GM18498 (cell line): ENCODE measurements at regions not wholly inside any gene's neighbourhood (a gene's known extent, or its start where the extent isn't known, plus 50 kb on each side); places are given as distances from the start of the nearest gene placed in this dataset.
A peak's percentile ranks its signal among the peaks of the same experiment; 100 is the strongest.
"Not testable (repeated sequence)": the region's sequence is repeated elsewhere in the genome, so short reads cannot be mapped to it uniquely, and the experiment has no call there.

ENCODE experiments used
- ATAC-seq: cut with Tn5 transposase; IDR thresholded peaks from one replicate; pipeline ENCODE4 v1.9.1; 2021; ENCODE audit warnings: mild to moderate bottlenecking, moderate library complexity; ENCODE audit not compliant: unreplicated experiment

GRCh38 chr7:131152766-131153165 lies 174.9 kb upstream of the MKLN1 start:
- ATAC-seq: no peak

GRCh38 chr7:131154380-131154779 lies 173.3 kb upstream of the MKLN1 start:
- ATAC-seq: no peak

DNA sequence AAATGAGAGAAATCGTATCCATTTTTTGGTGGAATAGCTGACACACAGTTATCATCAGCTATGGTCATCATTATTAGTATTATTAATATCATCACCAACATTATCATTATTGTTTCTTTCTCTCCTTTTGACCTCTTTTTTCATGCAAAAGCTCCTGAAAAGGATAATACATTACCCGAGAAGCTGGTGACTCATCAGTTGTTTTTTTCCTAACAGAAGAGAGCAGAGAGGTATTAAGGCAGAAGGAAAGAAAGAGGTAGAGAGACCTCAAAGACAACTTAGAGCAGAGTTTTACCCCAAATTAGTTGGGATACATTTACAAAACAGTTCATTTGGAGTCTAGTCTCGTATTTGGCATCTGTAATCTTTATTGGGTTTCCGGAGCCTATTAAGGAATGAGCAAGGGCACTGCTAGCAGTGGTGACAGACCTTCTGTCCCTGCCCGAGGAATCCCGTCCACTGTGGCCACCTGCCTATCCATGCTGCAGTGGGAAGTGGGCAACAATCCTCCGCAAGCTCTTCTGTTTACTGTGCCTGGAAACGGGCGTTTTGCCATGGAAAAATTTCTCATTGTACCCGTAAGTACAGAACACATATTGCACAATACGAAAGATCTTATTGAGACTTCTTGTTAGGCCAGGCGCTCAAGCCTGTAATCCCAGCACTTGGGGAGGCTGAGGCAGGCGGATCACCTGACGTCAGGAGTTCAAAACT lies 170.0 kb upstream of the MKLN1 start:
- ATAC-seq: no peak

GRCh38 chr7:131158244-131158636 lies 169.4 kb upstream of the MKLN1 start:
- ATAC-seq: not testable (repeated sequence)

DNA sequence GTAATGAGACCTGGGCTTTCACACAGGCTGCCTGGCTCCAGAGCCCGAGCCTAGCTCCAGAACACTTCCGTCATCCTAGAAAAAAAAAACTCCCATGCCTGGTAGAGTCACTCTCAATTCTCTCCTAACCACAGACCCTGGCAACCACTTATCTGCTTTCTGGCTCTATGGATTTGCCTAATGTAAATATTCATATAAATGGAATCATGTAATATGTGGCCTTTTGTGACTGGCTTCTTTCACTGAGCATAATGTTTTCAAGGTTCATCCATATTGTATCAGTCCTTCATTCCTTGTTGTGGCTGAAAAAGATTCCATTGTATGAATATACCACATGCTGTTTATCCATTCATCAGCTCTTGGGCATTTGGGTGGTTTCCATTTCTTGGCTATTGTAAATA lies 167.7 kb upstream of the MKLN1 start:
- no peak for ATAC-seq

- no peak for ATAC-seq
Observed at GRCh38 chr7:131161103-131161502, 166.6 kb upstream of the MKLN1 start.

DNA sequence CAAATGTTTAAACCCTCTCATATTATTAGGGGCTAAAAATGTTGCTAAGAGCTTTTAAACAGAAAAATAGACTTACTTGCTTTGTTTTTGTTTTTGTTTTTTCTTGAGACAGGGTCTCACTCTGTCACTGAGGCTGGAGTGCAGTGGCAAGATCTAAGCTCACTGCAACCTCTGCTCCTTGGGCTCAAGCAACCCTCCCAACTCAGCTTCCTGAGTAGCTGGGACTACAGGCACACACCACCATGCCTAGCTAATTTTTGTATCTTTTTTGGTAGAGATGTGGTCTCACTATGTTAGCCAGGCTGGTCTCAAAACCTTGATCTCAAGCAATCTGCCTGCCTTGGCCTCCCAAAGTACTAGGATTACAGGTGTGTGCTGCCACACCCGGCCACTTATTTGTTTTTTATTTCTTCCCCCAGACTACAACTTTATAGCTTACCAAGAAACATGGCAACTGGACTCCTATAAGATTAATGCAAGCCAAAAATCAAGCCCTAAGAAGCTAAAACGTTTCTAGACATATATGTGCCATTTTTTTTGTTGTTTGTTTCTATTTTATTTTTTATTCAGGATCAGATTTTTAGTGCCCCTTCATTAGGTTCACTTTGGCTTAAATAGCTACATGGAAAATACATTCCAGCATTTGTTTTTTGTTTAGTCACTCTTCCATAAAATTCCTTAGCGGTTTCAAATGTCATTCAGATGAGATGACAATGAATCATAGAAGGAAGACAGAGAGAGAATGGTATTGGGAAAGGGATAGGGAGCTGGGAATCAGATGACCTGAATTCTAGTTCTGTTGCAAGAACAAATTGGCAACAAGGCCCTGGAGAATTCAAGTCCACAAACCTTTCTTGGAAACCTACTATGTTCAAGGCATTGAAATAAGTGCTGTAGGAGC lies 163.4 kb upstream of the MKLN1 start:
- no peak for ATAC-seq

GRCh38 chr7:131166066-131166465 lies 161.6 kb upstream of the MKLN1 start:
- no peak for ATAC-seq

DNA sequence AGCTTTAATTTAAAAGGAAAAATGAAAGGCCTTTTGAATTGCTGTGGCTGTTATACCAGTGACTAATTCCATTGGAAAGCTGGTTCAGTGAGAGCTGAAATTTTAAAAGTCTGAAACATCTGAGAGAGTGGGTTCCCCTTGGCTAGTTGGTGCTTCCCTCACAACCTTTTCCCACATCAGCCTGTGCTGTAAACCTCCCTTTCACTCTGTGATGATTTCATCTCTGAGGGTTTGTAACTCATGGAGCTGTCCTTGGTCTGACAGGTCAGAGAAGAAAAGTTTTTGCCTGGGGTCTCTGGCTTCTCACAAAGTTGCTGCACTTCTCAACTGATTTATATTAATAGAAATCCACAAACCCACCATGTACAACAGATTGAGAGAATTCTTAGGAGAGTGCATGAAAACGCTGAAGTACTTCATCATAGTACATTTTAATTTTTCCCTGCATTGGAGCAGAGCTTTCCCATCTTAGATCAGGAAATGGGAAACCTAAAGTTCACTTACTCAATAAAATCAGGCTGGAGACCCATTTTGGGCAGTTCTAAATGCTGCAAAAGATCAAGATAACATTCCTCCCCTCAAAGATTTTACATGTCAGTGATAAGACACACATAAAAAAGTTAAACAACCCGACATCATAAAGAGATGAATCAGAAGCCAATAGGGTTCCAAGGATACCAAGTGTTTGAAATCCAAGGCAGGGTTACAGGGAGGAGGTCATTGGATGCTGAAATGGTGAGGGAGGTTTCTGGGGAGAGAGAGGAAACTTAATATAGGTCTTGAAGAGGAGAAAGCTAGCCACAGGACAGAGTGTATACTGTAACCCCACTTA lies 157.0 kb upstream of the MKLN1 start:
- ATAC-seq: no peak

DNA sequence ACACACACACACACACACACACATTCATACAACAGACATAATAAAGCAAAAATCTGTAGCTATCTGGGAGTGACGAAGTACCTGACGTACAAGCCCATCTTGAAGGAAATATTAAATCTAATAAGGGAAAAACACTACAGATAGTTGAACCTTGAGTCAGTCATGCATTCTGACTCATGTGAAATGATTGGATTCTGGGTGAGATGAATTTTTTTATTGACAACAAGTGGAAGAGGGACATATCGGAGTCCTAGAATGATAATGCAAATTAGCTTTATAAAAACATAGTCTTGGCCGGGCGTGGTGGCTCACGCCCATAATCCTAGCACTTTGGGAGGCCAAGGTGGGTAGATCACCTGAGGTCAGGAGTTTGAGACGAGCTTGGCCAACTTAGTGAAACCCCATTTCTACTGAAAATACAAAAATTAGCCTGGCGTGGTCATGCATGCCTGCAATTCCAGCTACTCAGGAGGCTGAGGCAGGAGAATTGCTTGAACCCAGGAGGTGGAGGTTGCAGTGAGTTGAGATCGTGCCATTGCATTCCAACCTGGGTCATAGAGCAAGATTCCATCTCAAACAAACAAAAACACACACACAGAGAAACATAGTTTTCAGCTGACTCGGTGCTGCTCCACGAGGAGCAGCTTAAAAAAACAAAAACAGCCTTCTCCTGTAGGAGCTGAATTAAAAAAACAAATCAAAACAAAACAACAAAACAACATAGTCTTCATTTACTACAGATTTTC lies 154.4 kb upstream of the MKLN1 start:
- no peak for ATAC-seq

GRCh38 chr7:131174391-131174790 lies 153.3 kb upstream of the MKLN1 start:
- ATAC-seq: no peak

- no peak for ATAC-seq
Observed at GRCh38 chr7:131174855-131175254, 152.8 kb upstream of the MKLN1 start.

DNA sequence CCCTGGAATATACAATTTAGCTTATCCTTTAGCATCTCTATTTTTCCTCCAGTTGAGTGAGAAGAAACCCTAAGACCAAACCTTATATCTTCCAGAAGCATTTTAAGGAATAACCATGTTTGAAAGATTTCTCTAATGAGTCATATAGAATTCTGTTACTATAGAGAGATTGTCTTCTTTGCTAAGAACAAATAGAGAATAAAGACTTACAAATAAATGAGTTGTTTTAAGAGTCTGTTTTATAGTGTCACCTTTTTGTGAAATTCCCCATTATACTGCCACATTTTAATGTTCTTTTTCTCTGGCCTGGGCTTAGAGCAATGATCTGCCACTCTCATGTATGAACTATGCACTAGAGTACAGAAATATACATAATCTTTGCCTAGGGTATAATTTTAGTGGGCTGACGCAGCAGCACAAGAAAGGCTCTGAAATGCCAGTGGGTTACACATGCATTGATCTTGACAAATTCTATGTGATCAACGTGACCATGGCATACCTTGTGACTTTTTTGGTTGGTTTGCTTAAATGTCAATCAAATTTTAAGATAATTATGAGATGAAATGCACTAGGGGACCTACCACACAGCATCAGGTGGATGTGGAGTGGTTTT lies 145.1 kb upstream of the MKLN1 start:
- ATAC-seq: no peak

DNA sequence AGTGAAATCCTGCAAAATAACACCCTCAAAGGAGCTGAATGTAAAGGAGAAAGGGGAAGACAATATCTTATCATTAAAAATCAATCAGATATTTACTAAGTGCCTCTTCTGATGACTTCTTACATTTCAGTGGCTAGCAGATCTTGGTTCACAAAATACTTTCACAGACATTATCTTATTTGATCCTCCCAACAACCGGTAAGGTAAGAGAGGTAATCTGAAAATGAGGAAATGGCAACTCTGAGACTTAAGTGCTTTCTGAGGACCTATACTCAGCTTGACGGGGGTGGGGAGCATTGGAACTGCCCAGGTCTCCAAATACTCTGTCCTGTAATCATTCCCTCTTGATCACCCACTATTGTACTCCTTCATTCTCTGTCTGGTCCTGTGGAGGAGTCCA lies 144.6 kb upstream of the MKLN1 start:
- no peak for ATAC-seq

DNA sequence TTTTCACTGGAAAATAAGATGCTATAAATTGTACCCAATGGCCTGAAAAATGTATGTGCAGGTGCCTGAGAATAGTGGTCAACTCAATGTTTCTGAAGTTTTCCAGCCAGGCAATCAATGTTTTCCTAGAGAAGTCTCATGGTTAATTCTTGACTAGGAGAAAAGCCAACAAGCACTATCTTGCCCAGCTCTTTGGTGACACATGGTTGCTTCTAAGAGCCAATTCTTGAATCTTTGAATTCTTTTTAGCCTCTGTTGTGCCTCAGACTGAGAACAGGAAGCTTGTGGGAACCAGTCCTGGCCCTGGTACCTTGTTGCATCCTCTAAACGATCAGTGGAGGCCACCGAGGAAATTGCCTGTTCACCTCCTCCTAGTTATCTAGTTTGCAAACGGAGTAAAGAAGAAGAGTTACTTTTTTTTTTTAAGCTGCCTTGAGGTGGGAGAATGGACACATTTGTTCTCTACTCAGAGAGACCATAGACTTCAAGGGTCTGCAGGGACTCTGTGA lies 144.0 kb upstream of the MKLN1 start:
- no peak for ATAC-seq

- ATAC-seq: no peak
Observed at GRCh38 chr7:131186816-131187215, 140.9 kb upstream of the MKLN1 start.

GRCh38 chr7:131188367-131189339 lies 139.0 kb upstream of the MKLN1 start:
- ATAC-seq: peak; percentile 74

DNA sequence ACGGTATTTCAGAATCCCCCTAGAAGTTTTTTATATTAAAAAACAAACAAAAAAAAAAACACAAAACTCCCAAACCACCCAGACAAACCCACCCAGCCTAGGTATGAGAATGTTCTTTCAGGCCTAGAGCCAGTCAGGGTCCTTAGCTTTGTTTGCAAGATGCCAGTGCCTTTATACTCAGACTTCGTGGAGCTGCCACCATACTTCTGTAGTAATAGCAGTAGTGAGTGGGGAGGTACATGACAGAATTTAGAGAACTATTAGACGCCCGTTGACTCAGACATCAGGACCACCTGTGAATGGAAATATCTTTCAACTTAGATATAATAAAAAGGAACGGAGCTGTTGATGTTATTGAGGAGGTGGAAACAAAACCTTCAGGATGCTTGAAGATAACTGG lies 138.2 kb upstream of the MKLN1 start:
- ATAC-seq: no peak

GRCh38 chr7:131190146-131190545 lies 137.5 kb upstream of the MKLN1 start:
- no peak for ATAC-seq
